ENCODE measurements at regions not wholly inside any gene's neighbourhood (a gene's known extent, or its start where the extent isn't known, plus 50 kb on each side); places are given as distances from the start of the nearest gene placed in this dataset.

GRCh38 chr6:48691420-48691819 lies 580.4 kb upstream of the PTCHD4 start:
- no peaks in the 10 kb centered on the region; the same call in 2 of the 3 replicates for H3K9me3 ChIP-seq (replicated peaks; ENCODE audit: control insufficient read depth, insufficient read depth, low read length)
- no peak for FAIRE-seq
- no peak overlapping the region for H3K4me3 ChIP-seq
- ATAC-seq = peak; percentile 28; the same call in 1 of the 3 replicates
- CTCF ChIA-PET = no interaction called here
- RAD21 ChIA-PET (ENCODE audit: unreplicated experiment) = no interaction called here
- no peak overlapping the region for H3K9ac ChIP-seq (ENCODE audit: control insufficient read depth, insufficient read depth, low read length)
- SMC1A ChIA-PET (ENCODE audit: uncharacterized antibody, unreplicated experiment) = interaction anchor here (1.1 kb wide), 1 partner anchor 10 kb away, joined by 3 read pairs; no protein-coding TSS in a partner anchor
- no peaks in the 10 kb centered on the region for H3K27me3 ChIP-seq (replicated peaks in 1 of 2; ENCODE audit: control insufficient read depth in 2 of 2, insufficient read depth in 2 of 2, low read length in 1 of 2)
- no TSS peak for BruUV-seq (replicated peaks)
- POLR2A ChIA-PET = no interaction called here
- no peak overlapping the region for H3K27ac ChIP-seq (ENCODE audit: control insufficient read depth, insufficient read depth)
- TF ChIP-seq STAT1 (conservative IDR thresholded peaks at IDR 0.05) (no peak), SKIL (IDR thresholded peaks at IDR 0.05; ENCODE audit: low read depth, poor library complexity, severe bottlenecking) (no peak), SPI1 (IDR thresholded peaks at IDR 0.05; ENCODE audit: borderline replicate concordance, insufficient read depth, low read depth, low read length) (peak; percentile 44; the same call in 1 of the 2 replicates), SMAD5 (IDR thresholded peaks at IDR 0.05; ENCODE audit: low read depth) (no peak), MTA3 (IDR thresholded peaks at IDR 0.05; ENCODE audit: borderline replicate concordance, low read length) (no peak), ZNF24 (IDR thresholded peaks at IDR 0.05) (no peak), BCL11A (IDR thresholded peaks at IDR 0.05; ENCODE audit: low read depth, low read length) (no peak)
- H4K20me1 ChIP-seq (ENCODE audit: control insufficient read depth, insufficient read depth) = no peaks in the 10 kb centered on the region
- intact Hi-C loops (cut with micrococcal nuclease; ENCODE audit: unreplicated experiment) = no loop called here
- DNase-seq (ENCODE audit: low read depth, low spot score) = no peak
- H3K36me3 ChIP-seq (ENCODE audit: control insufficient read depth in 2 of 2, insufficient read depth in 2 of 2, low read length in 1 of 2) = no peaks in the 10 kb centered on the region
- no peaks in the 10 kb centered on the region for H3K4me1 ChIP-seq (ENCODE audit: control insufficient read depth, insufficient read depth, low read length)
- no peak overlapping the region for H2AFZ ChIP-seq (ENCODE audit: control insufficient read depth, low read depth, low read length)
- H3K4me2 ChIP-seq (ENCODE audit: control insufficient read depth, insufficient read depth) = no peak overlapping the region
- in situ Hi-C loops (cut with MboI) = no loop called here
- WGBS (ENCODE audit: insufficient coverage, insufficient replicate concordance, low lambda C conversion rate, missing lambda C conversion rate) = 17% methylated on average over 2 of the region's 2 CpGs
- H3K79me2 ChIP-seq (ENCODE audit: control insufficient read depth, insufficient read depth, low read length) = no peaks in the 10 kb centered on the region

GRCh38 chr6:48689498-48689897 lies 578.5 kb upstream of the PTCHD4 start:
- no peak for ATAC-seq
- ChIA-PET CTCF (no interaction called here), SMC1A (ENCODE audit: uncharacterized antibody, unreplicated experiment) (no interaction called here), RAD21 (ENCODE audit: unreplicated experiment) (no interaction called here), POLR2A (no interaction called here)
- Histone ChIP-seq H3K9ac (ENCODE audit: control insufficient read depth, insufficient read depth, low read length) (no peak overlapping the region), H4K20me1 (ENCODE audit: control insufficient read depth, insufficient read depth) (no peaks in the 10 kb centered on the region), H3K27ac (ENCODE audit: control insufficient read depth, insufficient read depth) (no peak overlapping the region), H3K9me3 (replicated peaks; ENCODE audit: control insufficient read depth, insufficient read depth, low read length) (no peaks in the 10 kb centered on the region; the same call in 2 of the 3 replicates), H3K36me3 (ENCODE audit: control insufficient read depth in 2 of 2, insufficient read depth in 2 of 2, low read length in 1 of 2) (no peaks in the 10 kb centered on the region), H3K4me2 (ENCODE audit: control insufficient read depth, insufficient read depth) (no peak overlapping the region), H3K4me1 (ENCODE audit: control insufficient read depth, insufficient read depth, low read length) (no peaks in the 10 kb centered on the region), H3K4me3 (no peak overlapping the region), H2AFZ (ENCODE audit: control insufficient read depth, low read depth, low read length) (no peak overlapping the region), H3K79me2 (ENCODE audit: control insufficient read depth, insufficient read depth, low read length) (no peaks in the 10 kb centered on the region), H3K27me3 (replicated peaks in 1 of 2; ENCODE audit: control insufficient read depth in 2 of 2, insufficient read depth in 2 of 2, low read length in 1 of 2) (no peaks in the 10 kb centered on the region)
- no TSS peak for BruUV-seq (replicated peaks)
- in situ Hi-C loops (cut with MboI) = no loop called here
- DNase-seq (ENCODE audit: low read depth, low spot score) = no peak
- FAIRE-seq = no peak
- intact Hi-C loops (cut with micrococcal nuclease; ENCODE audit: unreplicated experiment) = no loop called here
- TF ChIP-seq HDAC2 (IDR thresholded peaks at IDR 0.05) (no peak), PKNOX1 (IDR thresholded peaks at IDR 0.05) (no peak), RAD51 (IDR thresholded peaks at IDR 0.05) (no peak), IRF3 (IDR thresholded peaks at IDR 0.05) (no peak), TAF1 (IDR thresholded peaks at IDR 0.05; ENCODE audit: borderline replicate concordance, low read depth, low read length) (no peak), TARDBP (IDR thresholded peaks at IDR 0.05; ENCODE audit: borderline replicate concordance) (no peak), NBN (IDR thresholded peaks at IDR 0.05) (no peak), ZNF622 (IDR thresholded peaks at IDR 0.05) (no peak), BMI1 (IDR thresholded peaks at IDR 0.05; ENCODE audit: borderline replicate concordance) (no peak), SRF (IDR thresholded peaks at IDR 0.05; ENCODE audit: low read depth in 2 of 2, low read length in 2 of 2) (no peak), SMARCA5 (IDR thresholded peaks at IDR 0.05) (no peak), IKZF2 (IDR thresholded peaks at IDR 0.05) (no peak)

Measured in GM12878 (cell line).